Stimulated activated CD8-positive, alpha-beta memory T cell treated with anti-CD3 and anti-CD28 coated beads, Interleukin-15, amount 100 ng/mL, for 48 hours (primary cell): ENCODE measurements at regions not wholly inside any gene's neighbourhood (a gene's known extent, or its start where the extent isn't known, plus 50 kb on each side); places are given as distances from the start of the nearest gene placed in this dataset.

Source experiments
- DNase-seq, 2 donors: peaks; one replicate each; pipeline ENCODE4 v3.0.0-alpha.2; 2020; ENCODE audit warnings: low read depth in 2 of 2

DNA sequence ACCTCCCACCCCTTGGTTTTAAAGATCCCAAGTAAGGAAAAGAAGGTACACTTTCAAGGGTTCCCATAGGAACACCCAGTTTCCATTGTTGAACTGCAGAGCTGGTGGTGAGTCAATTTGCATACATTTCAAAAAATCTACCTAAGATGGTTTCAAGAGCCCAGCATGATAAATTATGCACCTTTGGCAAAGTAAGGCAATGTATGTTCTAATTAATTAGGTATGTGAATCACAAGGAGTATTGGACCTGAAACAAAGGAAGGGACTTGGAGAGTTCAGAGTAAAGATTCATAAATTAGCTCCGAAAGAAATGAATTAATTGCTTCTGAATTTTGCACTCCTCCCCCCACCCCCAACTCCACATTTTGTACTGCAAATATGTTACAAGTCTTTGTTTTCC is 459.7 kb downstream of the LRATD1 start:
- no peak for DNase-seq

DNA sequence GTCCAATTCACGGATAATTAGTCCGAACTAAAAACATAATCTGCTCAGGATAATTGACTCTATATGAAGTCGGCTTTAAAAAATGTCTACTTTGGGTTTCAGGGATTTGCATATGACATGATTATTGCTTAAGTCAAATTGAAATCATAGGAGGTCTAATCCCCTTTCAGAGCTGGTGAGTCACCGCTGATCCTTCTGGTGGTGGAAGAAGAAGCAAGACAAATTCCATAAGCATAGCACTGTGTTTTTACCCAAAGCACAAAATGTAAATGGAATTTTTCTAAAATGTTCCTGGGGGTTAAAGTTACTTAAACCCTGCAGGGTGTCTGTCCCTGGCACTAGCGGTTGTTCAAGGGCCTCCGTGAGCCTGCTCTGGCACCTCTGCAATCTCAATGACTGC is 460.2 kb downstream of the LRATD1 start:
- DNase-seq: no peak

DNA sequence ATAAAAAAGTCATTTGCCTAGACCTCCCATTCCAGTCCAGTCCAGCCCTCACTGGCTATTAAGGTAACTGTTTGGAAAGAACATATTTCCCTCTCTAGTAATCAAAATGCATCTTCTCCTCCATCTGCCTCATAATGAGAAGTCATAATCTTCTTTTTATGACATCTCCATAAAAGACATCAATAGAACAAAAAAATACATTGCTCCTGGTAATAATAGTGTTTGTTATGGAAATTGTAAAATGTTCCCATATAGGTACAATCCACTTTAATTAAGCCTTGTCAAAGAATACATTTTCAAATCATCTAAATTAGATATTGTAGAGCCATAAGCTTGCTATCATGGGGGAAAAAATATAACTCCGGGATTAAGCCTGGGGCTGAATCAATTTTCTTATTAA is 461.6 kb downstream of the LRATD1 start:
- no peak for DNase-seq

DNA sequence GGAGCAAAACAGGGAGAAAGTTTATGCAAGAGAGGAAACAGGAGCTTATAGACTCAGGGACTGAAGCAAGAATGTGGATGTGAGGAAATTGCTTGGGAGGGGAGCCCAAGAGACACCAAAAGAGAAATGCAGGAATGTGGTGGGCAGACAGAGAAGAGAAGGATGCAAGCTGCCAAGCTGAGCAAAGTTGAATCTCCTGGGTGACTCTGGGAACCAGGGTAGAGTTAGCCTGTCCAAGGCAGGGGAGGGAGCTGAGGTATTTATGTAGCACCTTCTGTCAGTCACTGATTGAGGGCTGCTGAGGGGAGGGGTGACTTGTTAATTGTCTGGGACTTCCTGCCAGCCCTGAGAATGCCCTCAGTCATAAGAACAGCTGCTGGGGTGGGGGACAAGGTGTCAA is 464.3 kb downstream of the NBAS start:
- no peak for DNase-seq

DNA sequence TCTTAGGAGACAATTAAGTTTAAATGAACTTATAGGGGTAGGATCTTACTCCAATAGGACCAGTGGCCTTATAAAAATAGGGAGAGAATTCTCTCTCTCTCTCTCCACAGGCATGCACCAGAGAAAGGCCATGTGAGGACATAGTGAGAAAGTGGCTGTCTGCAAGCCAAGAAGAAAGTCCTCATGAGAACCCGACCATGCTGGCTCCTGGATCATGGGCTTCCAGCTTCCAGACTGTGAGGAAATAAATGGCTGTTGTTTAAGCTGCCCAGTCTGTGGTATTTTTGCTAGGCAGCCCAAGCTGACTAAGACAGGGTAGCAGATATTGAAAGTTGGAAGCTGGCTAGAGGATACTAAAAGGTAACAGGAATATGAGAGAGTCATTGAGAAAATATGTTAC is 454.0 kb downstream of the NBAS start:
- DNase-seq: no peak

DNA sequence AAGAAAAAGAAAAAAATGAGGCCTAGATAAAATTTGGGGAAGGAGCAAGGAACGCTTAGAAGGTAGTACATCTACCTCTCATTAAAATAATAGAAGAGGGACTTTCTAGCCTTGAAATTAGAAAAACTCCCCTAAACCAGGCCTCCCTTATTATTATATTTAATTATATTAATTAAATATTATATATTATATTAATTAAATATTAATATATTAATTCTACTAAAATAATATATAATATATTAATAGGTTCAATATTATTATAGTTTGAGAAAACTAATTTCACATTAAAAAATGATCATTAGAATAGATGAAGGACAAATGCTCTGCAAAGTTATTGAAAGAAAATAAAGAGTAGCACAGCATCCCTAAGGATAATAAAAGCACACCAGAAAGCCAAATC is 449.4 kb downstream of the NBAS start:
- DNase-seq: no peak

DNA sequence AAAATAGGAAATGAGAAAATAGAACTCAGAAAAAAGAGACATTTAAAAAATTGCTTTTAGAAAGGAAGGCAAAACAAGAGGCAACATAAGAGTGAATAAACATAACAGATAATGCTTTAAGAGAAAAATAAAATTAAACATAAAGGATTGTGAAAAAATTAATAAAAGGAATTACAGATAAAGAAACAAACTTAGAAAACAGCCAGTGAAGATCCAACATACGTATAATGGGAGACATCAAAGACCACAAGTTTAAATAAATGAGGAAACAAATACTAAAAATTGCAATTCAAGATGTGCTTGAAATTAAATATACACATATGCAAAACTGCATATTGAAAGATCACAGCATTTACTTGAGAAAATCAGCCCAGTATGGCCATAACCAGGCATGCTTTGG is 448.9 kb downstream of the NBAS start:
- DNase-seq: no peak

DNA sequence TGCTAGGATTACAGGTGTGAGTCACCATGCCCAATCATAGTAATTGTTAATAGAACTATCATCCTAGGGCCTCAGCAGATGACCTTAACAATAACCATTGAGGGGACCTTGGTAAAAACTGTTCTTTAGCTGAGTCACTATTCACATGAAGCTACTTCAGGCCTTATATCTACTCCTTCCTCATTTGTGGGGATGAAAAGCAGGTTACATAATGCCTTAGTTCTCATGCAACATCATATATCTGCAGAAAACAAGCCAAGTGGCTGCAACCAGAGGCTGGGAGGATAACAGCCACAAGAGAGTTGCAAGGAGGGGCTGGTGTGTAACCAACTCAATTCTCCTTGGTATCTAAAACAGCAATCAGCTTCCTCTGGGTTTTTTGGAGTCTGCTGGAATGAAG is 445.4 kb downstream of the NBAS start:
- no peak for DNase-seq

DNA sequence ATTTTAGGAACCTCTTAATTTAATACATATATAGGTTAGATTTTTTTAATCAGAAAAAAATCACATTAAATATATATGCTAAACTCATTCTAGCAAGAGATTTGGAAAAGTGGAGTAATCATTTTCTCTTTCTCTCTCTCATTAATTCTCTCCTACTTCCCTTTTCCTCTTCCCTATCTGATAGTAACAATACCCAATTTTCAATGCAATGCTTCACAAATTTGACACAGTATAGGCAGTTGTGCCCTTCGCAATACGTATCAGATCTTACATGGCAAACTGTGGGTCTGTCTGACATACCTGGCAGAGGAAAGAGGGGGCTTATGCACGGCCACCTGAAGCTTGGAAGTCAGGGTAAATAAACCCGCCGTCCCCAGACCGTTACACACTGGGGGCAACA is 444.3 kb downstream of the NBAS start:
- no peak for DNase-seq
